ENCODE measurements at regions not wholly inside any gene's neighbourhood (a gene's known extent, or its start where the extent isn't known, plus 50 kb on each side); places are given as distances from the start of the nearest gene placed in this dataset.

- TF ChIP-seq CTCF (IDR thresholded peaks at IDR 0.05) (no peak), POLR2A (IDR thresholded peaks at IDR 0.05) (no peak)
Observed at GRCh38 chr12:115813256-115813655, 464.2 kb downstream of the MED13L start.

Measured in thyroid gland (tissue), 4 donors.